PC-3 (cell line): ENCODE measurements at regions not wholly inside any gene's neighbourhood (a gene's known extent, or its start where the extent isn't known, plus 50 kb on each side); places are given as distances from the start of the nearest gene placed in this dataset.

Source experiments
- CTCF ChIP-seq: fragments of 300-600 bp; sonication (generic); conservative IDR thresholded peaks from 2 replicates; pipeline ENCODE4 v1.5.1; 2017; ENCODE audit warnings: antibody characterized with exemption, low read depth, mild to moderate bottlenecking, low read length
- EZH2 ChIP-seq: fragments of 300-600 bp; sonication (generic); IDR thresholded peaks from one replicate; pipeline ENCODE4 v1.6.1; 2017; ENCODE audit warnings: antibody characterized with exemption, mild to moderate bottlenecking, low read length; ENCODE audit not compliant: unreplicated experiment

GRCh38 chr7:156318426-156318825 is 322.1 kb upstream of the RNF32 start:
- no peak for TF ChIP-seq CTCF
- no peak for TF ChIP-seq EZH2
